HepG2 (cell line): ENCODE measurements at regions not wholly inside any gene's neighbourhood (a gene's known extent, or its start where the extent isn't known, plus 50 kb on each side); places are given as distances from the start of the nearest gene placed in this dataset.

Experiments
- HOXA7 ChIP-seq: sonication (generic); formaldehyde crosslinking; IDR thresholded peaks from 2 replicates; pipeline ENCODE4 v1.8.1; 2022; ENCODE audit warnings: mild to moderate bottlenecking, missing genetic modification reagents, moderate library complexity
- JUNB ChIP-seq: sonication (generic); formaldehyde crosslinking; IDR thresholded peaks from 2 replicates; pipeline ENCODE4 v1.8.0; 2022; ENCODE audit warnings: missing genetic modification reagents, mild to moderate bottlenecking, borderline replicate concordance
- NFRKB ChIP-seq: fragments of 450-650 bp; IDR thresholded peaks from 2 replicates; pipeline ENCODE4 v1.6.1; 2017
- RAD21 ChIP-seq: fragments of 450-650 bp; formaldehyde crosslinking; IDR thresholded peaks from 2 replicates; pipeline ENCODE4 v1.5.0; 2020; ENCODE audit warnings: mild to moderate bottlenecking
- SRSF9 ChIP-seq: fragments of 200-400 bp; formaldehyde crosslinking; IDR thresholded peaks from 2 replicates; pipeline ENCODE4 v1.6.1; 2018; ENCODE audit warnings: borderline replicate concordance, mild to moderate bottlenecking, low read depth, low read length; ENCODE audit not compliant: insufficient read depth, poor library complexity, severe bottlenecking
- ZNF138 ChIP-seq: sonication (generic); formaldehyde crosslinking; IDR thresholded peaks from 2 replicates; pipeline ENCODE4 v1.5.0; 2020; ENCODE audit warnings: mild to moderate bottlenecking, low read depth, missing genetic modification reagents
- TF ChIP-seq, protein P1 (sequence below), 2 experiments: sonication (generic) in 1 of 2; formaldehyde crosslinking in 1 of 2; IDR thresholded peaks; 2 replicates each; pipeline versions ENCODE4 v1.5.1 to v1.6.1; 2011 to 2020; ENCODE audit warnings: borderline replicate concordance in 1 of 2, low read depth in 1 of 2, low read length in 1 of 2, mild to moderate bottlenecking in 1 of 2, missing genetic modification reagents in 1 of 2, moderate library complexity in 1 of 2

DNA sequence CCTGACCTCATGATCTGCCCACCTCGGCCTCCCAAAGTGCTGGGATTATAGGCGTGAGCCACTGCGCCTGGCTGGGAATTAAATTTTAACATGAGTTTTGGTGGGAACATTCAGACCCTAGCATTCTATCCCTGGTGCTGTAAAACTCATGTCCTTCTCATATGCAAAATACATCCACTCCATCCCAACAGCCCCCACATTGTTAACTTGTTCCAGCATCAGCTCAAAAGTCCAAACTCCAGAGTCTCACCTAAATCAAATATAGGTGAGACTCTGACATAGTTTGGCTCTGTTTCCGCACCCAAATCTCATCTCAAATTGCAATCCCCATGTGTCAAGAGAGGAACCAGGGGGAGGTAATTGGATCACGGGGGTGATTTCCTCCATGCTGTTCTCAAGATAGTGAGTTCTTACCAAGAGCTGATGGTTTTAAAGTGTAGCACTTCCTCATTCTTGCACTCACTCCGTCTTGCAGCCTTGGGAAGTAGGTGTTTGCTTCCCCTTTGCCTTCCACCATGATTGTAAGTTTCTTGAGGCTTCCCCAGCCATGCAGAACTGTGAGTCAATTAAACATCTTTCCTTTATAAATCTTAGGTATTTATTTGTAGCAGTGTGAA, 96.2 kb upstream of the PLCL2 start:
- TF ChIP-seq ZNF138 (CRISPR knock-in tag) (no peak), SRSF9 (no peak), JUNB (CRISPR knock-in tag) (no peak), HOXA7 (CRISPR knock-in tag) (no peak), RAD21 (no peak), NFRKB (no peak)
- TF ChIP-seq, protein P1, sequence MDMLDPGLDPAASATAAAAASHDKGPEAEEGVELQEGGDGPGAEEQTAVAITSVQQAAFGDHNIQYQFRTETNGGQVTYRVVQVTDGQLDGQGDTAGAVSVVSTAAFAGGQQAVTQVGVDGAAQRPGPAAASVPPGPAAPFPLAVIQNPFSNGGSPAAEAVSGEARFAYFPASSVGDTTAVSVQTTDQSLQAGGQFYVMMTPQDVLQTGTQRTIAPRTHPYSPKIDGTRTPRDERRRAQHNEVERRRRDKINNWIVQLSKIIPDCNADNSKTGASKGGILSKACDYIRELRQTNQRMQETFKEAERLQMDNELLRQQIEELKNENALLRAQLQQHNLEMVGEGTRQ (IDR thresholded peaks at IDR 0.05; ENCODE audit: low read depth, low read length): no peak
- TF ChIP-seq, protein P1 (CRISPR knock-in tag; IDR thresholded peaks at IDR 0.05; ENCODE audit: borderline replicate concordance): no peak
